Vagina (tissue), 2 donors: ENCODE measurements at regions not wholly inside any gene's neighbourhood (a gene's known extent, or its start where the extent isn't known, plus 50 kb on each side); places are given as distances from the start of the nearest gene placed in this dataset.
"Not testable (repeated sequence)": the region's sequence is repeated elsewhere in the genome, so short reads cannot be mapped to it uniquely, and the experiment has no call there.

ENCODE experiments used
- DNase-seq, 2 donors: peaks; one replicate each; pipeline ENCODE4 v3.0.0-alpha.2; 2017; ENCODE audit errors: extremely low spot score in 2 of 2
- H3K27ac ChIP-seq: fragments of 200-600 bp; sonication (generic); one replicate; pipeline ENCODE4 v1.5.1; 2019
- H3K27me3 ChIP-seq: fragments of 200-600 bp; sonication (generic); one replicate; pipeline ENCODE4 v1.5.1; 2019
- H3K36me3 ChIP-seq, 2 donors: fragments of 200-600 bp; sonication (generic); one replicate each; pipeline ENCODE4 v1.5.1; 2017 to 2019
- H3K4me1 ChIP-seq: fragments of 200-600 bp; sonication (generic); one replicate; pipeline ENCODE4 v1.5.1; 2019
- H3K4me3 ChIP-seq, 2 donors: fragments of 200-600 bp; sonication (generic); 1 replicate in 1 of 2; 2 replicates in 1 of 2; pipeline ENCODE4 v1.5.1; 2016 to 2019
- H3K9me3 ChIP-seq: fragments of 200-600 bp; sonication (generic); one replicate; pipeline ENCODE4 v1.5.1; 2019
- CTCF ChIP-seq, 3 experiments: fragments of 450-650 bp in 2 of 3; fragments of 200-600 bp in 1 of 3; sonication (generic) in 1 of 3; IDR thresholded peaks; one replicate each; pipeline ENCODE4 v1.5.1; 2017 to 2019; ENCODE audit warnings: antibody characterized with exemption in 3 of 3, mild to moderate bottlenecking in 2 of 3, moderate library complexity in 2 of 3
- POLR2A ChIP-seq, 2 donors: fragments of 450-650 bp; IDR thresholded peaks; one replicate each; pipeline ENCODE4 v1.6.1; 2017; ENCODE audit warnings: antibody characterized with exemption in 2 of 2, mild to moderate bottlenecking in 2 of 2, moderate library complexity in 2 of 2
- POLR2AphosphoS5 ChIP-seq, 2 donors: sonication (generic); formaldehyde crosslinking; IDR thresholded peaks; one replicate each; pipeline ENCODE4 v1.9.0; 2017; ENCODE audit warnings: antibody characterized with exemption in 2 of 2, mild to moderate bottlenecking in 2 of 2, low read depth in 1 of 2; ENCODE audit not compliant: insufficient read depth in 1 of 2
- intact Hi-C: fragments of 100-400 bp; cut with DNase I; formaldehyde crosslinking; loops from one replicate; pipeline ENCODE4 v1.15.1; 2023

- H3K4me1 ChIP-seq: no peaks in the 10 kb centered on the region
- no peaks in the 10 kb centered on the region for H3K9me3 ChIP-seq
- no peak for DNase-seq
- no peaks in the 10 kb centered on the region for H3K27me3 ChIP-seq
- TF ChIP-seq CTCF (IDR thresholded peaks at IDR 0.05): no peak
- TF ChIP-seq POLR2A (IDR thresholded peaks at IDR 0.05): no peak
- no peak for TF ChIP-seq POLR2AphosphoS5 (IDR thresholded peaks at IDR 0.05; ENCODE audit: insufficient read depth in 1 of 2, low read depth in 1 of 2)
- H3K27ac ChIP-seq: no peak overlapping the region
- intact Hi-C loops: no loop called here
- H3K4me3 ChIP-seq: no peak overlapping the region
- no peaks in the 10 kb centered on the region for H3K36me3 ChIP-seq
Measured at GRCh38 chr13:78499802-78500201, 103.5 kb downstream of the POU4F1 start.

GRCh38 chr13:78497702-78498355 is 105.5 kb downstream of the POU4F1 start:
- Histone ChIP-seq H3K36me3 (no peaks in the 10 kb centered on the region), H3K4me3 (no peak overlapping the region), H3K27ac (no peak overlapping the region), H3K4me1 (no peaks in the 10 kb centered on the region), H3K9me3 (no peaks in the 10 kb centered on the region), H3K27me3 (no peaks in the 10 kb centered on the region)
- intact Hi-C loops: no loop called here
- DNase-seq: no peak
- no peak for TF ChIP-seq CTCF (IDR thresholded peaks at IDR 0.05)
- TF ChIP-seq POLR2A (IDR thresholded peaks at IDR 0.05): no peak
- no peak for TF ChIP-seq POLR2AphosphoS5 (IDR thresholded peaks at IDR 0.05; ENCODE audit: insufficient read depth in 1 of 2, low read depth in 1 of 2)

DNA sequence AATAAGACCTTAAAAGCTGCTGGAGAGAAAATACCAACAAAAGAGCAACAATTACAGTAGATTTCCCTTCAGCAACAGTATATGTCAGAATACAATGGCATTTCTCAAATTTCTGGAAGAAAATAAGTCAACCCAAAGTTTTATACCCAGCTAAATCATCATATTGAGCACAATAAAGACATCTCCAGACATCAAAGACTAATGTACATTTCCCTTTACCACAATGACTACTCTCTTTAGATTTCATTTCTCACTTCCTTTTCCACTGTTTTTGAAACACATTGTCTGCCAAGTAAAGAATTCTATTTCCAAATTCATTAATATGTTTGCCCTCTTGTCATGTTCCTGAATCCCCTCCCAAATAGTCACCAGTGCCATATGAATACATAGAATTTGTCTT is 111.4 kb downstream of the POU4F1 start:
- no peak for TF ChIP-seq CTCF (IDR thresholded peaks at IDR 0.05)
- TF ChIP-seq POLR2AphosphoS5 (IDR thresholded peaks at IDR 0.05; ENCODE audit: insufficient read depth in 1 of 2, low read depth in 1 of 2): no peak
- no peak for TF ChIP-seq POLR2A (IDR thresholded peaks at IDR 0.05)
- H3K9me3 ChIP-seq: no peaks in the 10 kb centered on the region
- H3K36me3 ChIP-seq: no peaks in the 10 kb centered on the region
- no peaks in the 10 kb centered on the region for H3K27me3 ChIP-seq
- intact Hi-C loops: no loop called here
- H3K27ac ChIP-seq: no peak overlapping the region
- no peak for DNase-seq
- no peaks in the 10 kb centered on the region for H3K4me1 ChIP-seq
- H3K4me3 ChIP-seq: no peak overlapping the region

DNA sequence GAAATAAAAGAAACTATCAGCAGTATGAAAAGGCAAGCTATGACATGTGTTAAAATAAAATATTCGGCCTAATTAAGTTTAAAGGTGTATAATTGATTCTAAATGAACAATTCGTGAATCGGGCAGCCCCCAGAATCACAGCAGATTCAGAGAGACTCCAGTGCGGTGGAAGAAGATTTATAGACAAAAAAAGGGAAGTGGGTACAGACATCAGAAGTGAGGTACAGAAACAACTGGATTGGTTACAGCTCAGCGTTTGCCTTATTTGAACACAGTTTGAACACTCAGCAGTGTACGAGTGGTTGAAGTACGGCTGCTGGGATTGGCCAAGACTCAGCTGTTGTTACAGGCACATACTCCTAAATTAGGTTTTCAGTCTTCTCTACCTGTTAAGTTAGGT is 113.1 kb downstream of the POU4F1 start:
- H3K4me1 ChIP-seq, H3K36me3 ChIP-seq, H3K9me3 ChIP-seq, H3K27me3 ChIP-seq, H3K27ac ChIP-seq, intact Hi-C loops, H3K4me3 ChIP-seq, DNase-seq: not testable (repeated sequence)

GRCh38 chr13:78487707-78488106 is 115.6 kb downstream of the POU4F1 start:
- Histone ChIP-seq H3K4me1 (no peaks in the 10 kb centered on the region), H3K9me3 (no peaks in the 10 kb centered on the region), H3K27ac (no peak overlapping the region), H3K27me3 (no peaks in the 10 kb centered on the region), H3K4me3 (no peak overlapping the region), H3K36me3 (no peaks in the 10 kb centered on the region)
- intact Hi-C loops: no loop called here
- TF ChIP-seq POLR2AphosphoS5 (IDR thresholded peaks at IDR 0.05; ENCODE audit: insufficient read depth in 1 of 2, low read depth in 1 of 2): no peak
- TF ChIP-seq POLR2A (IDR thresholded peaks at IDR 0.05): no peak
- no peak for TF ChIP-seq CTCF (IDR thresholded peaks at IDR 0.05)
- DNase-seq: no peak
